Spleen (tissue), 7 donors: ENCODE measurements at regions not wholly inside any gene's neighbourhood (a gene's known extent, or its start where the extent isn't known, plus 50 kb on each side); places are given as distances from the start of the nearest gene placed in this dataset.
A peak's percentile ranks its signal among the peaks of the same experiment; 100 is the strongest.

Experiments used
- CTCF ChIP-seq, 11 experiments: fragments of 200-600 bp in 7 of 11; fragments of 450-650 bp in 4 of 11; sonication (generic) in 4 of 11; IDR thresholded peaks in 8 of 11; conservative IDR thresholded peaks in 3 of 11; 1 replicate in 7 of 11; 2 replicates in 4 of 11; pipeline versions ENCODE4 v1.4.0 to v1.8.0; 2016 to 2021; ENCODE audit warnings: antibody characterized with exemption in 11 of 11, inconsistent platforms in 4 of 11, mild to moderate bottlenecking in 1 of 11
- POLR2AphosphoS5 ChIP-seq, 3 donors: sonication (generic); formaldehyde crosslinking; IDR thresholded peaks; one replicate each; pipeline ENCODE4 v1.5.1; 2017; ENCODE audit warnings: antibody characterized with exemption in 3 of 3
- donor health status: DM: no; HTN: no; CAD: no; lungs with moderate emphysema.
- donor health status: DM: no; HTN: no; CAD: no.
- donor health status: DM: no; HTN: no; CAD: no.

GRCh38 chr3:30286007-30286669 is 320.3 kb upstream of the TGFBR2 start:
- TF ChIP-seq CTCF (IDR thresholded peaks at IDR 0.05 in 8 of 11, conservative IDR thresholded peaks at IDR 0.05 in 3 of 11) (no peak), POLR2AphosphoS5 (IDR thresholded peaks at IDR 0.05) (peak in 1 of 3 donors; percentile 75)
